ENCODE measurements at regions not wholly inside any gene's neighbourhood (a gene's known extent, or its start where the extent isn't known, plus 50 kb on each side); places are given as distances from the start of the nearest gene placed in this dataset.

DNA sequence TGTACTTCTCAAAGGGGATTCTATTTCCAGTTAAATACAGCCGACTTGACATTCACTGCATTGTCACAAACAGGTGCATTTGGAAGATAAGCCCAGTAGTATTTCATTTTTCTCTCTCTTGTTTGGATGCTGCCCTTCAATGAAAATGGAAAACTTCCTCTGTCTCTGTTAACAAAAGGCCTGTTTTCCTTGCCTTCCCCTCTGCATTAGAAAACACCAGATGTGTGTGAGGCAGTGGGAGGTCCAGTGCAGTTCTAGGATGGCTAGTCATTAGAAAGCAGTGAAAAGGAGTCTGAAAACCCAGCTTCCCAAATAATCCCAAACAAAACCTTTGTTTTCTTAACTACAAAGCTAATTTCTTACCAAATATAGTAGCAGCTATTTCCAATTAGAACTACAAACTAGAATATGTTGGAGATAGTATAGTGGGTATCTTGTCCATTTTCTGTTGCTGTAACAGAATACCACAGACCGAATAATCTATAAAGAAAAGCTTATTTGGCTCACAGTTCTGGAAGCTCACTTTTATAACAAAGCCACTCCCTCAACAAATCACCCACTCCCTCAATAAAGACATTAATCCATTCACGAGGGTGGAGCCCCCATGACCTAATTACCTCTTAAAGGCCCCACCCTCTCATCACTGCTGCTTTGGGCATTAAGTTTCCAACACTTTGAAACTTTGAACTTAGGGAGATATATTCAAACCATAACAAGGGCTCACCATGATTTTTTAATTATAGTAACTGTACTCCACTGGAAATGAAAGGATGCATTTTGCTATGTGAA lies 452.1 kb upstream of the RPS6KA3 start:
- TF ChIP-seq POLR2A (IDR thresholded peaks at IDR 0.05; ENCODE audit: borderline replicate concordance, extremely low read depth, insufficient read depth, insufficient read length), result no peak
- TF ChIP-seq EZH2phosphoT487 (IDR thresholded peaks at IDR 0.05; ENCODE audit: borderline replicate concordance), result no peak
- TF ChIP-seq, protein P1, sequence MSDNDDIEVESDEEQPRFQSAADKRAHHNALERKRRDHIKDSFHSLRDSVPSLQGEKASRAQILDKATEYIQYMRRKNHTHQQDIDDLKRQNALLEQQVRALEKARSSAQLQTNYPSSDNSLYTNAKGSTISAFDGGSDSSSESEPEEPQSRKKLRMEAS (IDR thresholded peaks at IDR 0.05), result no peak
- TF ChIP-seq, protein P2, sequence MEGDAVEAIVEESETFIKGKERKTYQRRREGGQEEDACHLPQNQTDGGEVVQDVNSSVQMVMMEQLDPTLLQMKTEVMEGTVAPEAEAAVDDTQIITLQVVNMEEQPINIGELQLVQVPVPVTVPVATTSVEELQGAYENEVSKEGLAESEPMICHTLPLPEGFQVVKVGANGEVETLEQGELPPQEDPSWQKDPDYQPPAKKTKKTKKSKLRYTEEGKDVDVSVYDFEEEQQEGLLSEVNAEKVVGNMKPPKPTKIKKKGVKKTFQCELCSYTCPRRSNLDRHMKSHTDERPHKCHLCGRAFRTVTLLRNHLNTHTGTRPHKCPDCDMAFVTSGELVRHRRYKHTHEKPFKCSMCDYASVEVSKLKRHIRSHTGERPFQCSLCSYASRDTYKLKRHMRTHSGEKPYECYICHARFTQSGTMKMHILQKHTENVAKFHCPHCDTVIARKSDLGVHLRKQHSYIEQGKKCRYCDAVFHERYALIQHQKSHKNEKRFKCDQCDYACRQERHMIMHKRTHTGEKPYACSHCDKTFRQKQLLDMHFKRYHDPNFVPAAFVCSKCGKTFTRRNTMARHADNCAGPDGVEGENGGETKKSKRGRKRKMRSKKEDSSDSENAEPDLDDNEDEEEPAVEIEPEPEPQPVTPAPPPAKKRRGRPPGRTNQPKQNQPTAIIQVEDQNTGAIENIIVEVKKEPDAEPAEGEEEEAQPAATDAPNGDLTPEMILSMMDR (IDR thresholded peaks at IDR 0.05 in 2 of 3, conservative IDR thresholded peaks at IDR 0.05 in 1 of 3; ENCODE audit: borderline replicate concordance in 1 of 3, insufficient read depth in 1 of 3, low read depth in 2 of 3, low read length in 2 of 3), result no peak
- TF ChIP-seq FOSL1 (IDR thresholded peaks at IDR 0.05; ENCODE audit: low read depth), result no peak
- no peak for TF ChIP-seq SRF (IDR thresholded peaks at IDR 0.05; ENCODE audit: low read depth)
- TF ChIP-seq EZH2 (IDR thresholded peaks at IDR 0.05), result no peak
- TF ChIP-seq TCF7L2 (IDR thresholded peaks at IDR 0.05; ENCODE audit: borderline replicate concordance, extremely low read depth, insufficient read depth, insufficient read length), result no peak
